HepG2 (cell line): ENCODE measurements at regions not wholly inside any gene's neighbourhood (a gene's known extent, or its start where the extent isn't known, plus 50 kb on each side); places are given as distances from the start of the nearest gene placed in this dataset.
A peak's percentile ranks its signal among the peaks of the same experiment; 100 is the strongest.

ENCODE experiments used
- ATAC-seq: fragments of 200-7000 bp; cut with Tn5 transposase; 3 replicates; pipeline ENCODE4 v1.9.1; 2020; ENCODE audit warnings: mild to moderate bottlenecking, moderate library complexity
- BruUV-seq: library from RNA; stranded (reverse); fragments of 400-500 nt; replicated peaks from 2 replicates; lab custom pipeline; 2021; lab: Mats Ljungman, UMichigan
- CTCF ChIA-PET: fragments of 300-600 bp; formaldehyde crosslinking; extraction: SDS; loops from one replicate; lab custom pipeline; 2021; ENCODE audit warnings: low total read pairs, inconsistent platforms, low intra/inter-chr PET ratio; lab: Yijun Ruan, JAX
- POLR2A ChIA-PET: fragments of 350-600 bp; sonication (Branson Sonifier 250); formaldehyde crosslinking; loops from one replicate; lab custom pipeline; 2020; ENCODE audit warnings: antibody characterized with exemption, inconsistent platforms; lab: Yijun Ruan, JAX
- DNase-seq: peaks from one replicate; pipeline ENCODE4 v3.0.0-alpha.2; 2015; ENCODE audit warnings: low spot score
- FAIRE-seq: peaks from 3 replicates; lab custom pipeline; 2011; peaks lifted over from hg19 to GRCh38; lab: Jason Lieb, UNC
- H2AFZ ChIP-seq: one replicate; pipeline ENCODE4 v1.6.1; 2011; ENCODE audit warnings: low read length, inconsistent platforms
- H3K27ac ChIP-seq: fragments of 300-600 bp; 3 replicates; pipeline ENCODE4 v1.8.0; 2011; ENCODE audit warnings: mixed run types, mild to moderate bottlenecking, mixed read lengths, low read length, inconsistent platforms; ENCODE audit not compliant: insufficient read depth; ENCODE audit errors: extremely low read length
- H3K27me3 ChIP-seq, 2 experiments: fragments of 200-600 bp in 1 of 2; 2 replicates in 1 of 2; 3 replicates in 1 of 2; pipeline versions ENCODE4 v1.6.0 to v1.8.0; 2011; ENCODE audit warnings: low read length in 2 of 2, mild to moderate bottlenecking in 2 of 2, moderate library complexity in 2 of 2, inconsistent platforms in 1 of 2; ENCODE audit not compliant: insufficient read depth in 2 of 2, control insufficient read depth in 1 of 2
- H3K36me3 ChIP-seq, 2 experiments: fragments of 200-600 bp in 1 of 2; replicated peaks in 1 of 2; 2 replicates in 1 of 2; 3 replicates in 1 of 2; pipeline versions ENCODE4 v1.5.1 to v1.8.0; 2011; ENCODE audit warnings: low read length in 2 of 2, inconsistent platforms in 1 of 2; ENCODE audit not compliant: insufficient read depth in 2 of 2, control insufficient read depth in 1 of 2
- H3K4me1 ChIP-seq: 2 replicates; pipeline ENCODE4 v1.5.1; 2012; ENCODE audit warnings: low read length, inconsistent platforms; ENCODE audit not compliant: insufficient read depth
- H3K4me2 ChIP-seq: 2 replicates; pipeline ENCODE4 v1.6.0; 2011; ENCODE audit warnings: low read depth, low read length, inconsistent platforms
- H3K4me3 ChIP-seq, 3 experiments: fragments of 200-600 bp in 1 of 3; sonication (generic), shearing (Covaris generic) in 1 of 3; replicated peaks in 1 of 3; 2 replicates each; pipeline ENCODE4 v1.5.1; 2011 to 2016; ENCODE audit warnings: low read length in 3 of 3, inconsistent platforms in 2 of 3, low read depth in 2 of 3, mild to moderate bottlenecking in 2 of 3, control low read depth in 1 of 3, mixed read lengths in 1 of 3; ENCODE audit not compliant: insufficient read depth in 1 of 3
- H3K79me2 ChIP-seq: one replicate; pipeline ENCODE4 v1.6.1; 2011; ENCODE audit warnings: low read length, inconsistent platforms; ENCODE audit not compliant: insufficient read depth
- H3K9ac ChIP-seq: 2 replicates; pipeline ENCODE4 v1.6.0; 2011; ENCODE audit warnings: mild to moderate bottlenecking, low read depth, low read length, inconsistent platforms; ENCODE audit not compliant: insufficient read depth
- H3K9me3 ChIP-seq: 2 replicates; pipeline ENCODE4 v1.5.1; 2012; ENCODE audit warnings: mild to moderate bottlenecking, low read length
- H4K20me1 ChIP-seq: 2 replicates; pipeline ENCODE4 v1.6.0; 2011; ENCODE audit warnings: inconsistent platforms, mild to moderate bottlenecking, low read length, moderate library complexity; ENCODE audit not compliant: insufficient read depth
- ATF7 ChIP-seq, 2 experiments: fragments of 450-650 bp in 1 of 2; sonication (generic) in 1 of 2; formaldehyde crosslinking in 1 of 2; IDR thresholded peaks; 2 replicates each; pipeline versions ENCODE4 v1.4.0 to v1.6.1; 2016 to 2020; ENCODE audit warnings: antibody characterized with exemption in 1 of 2, mild to moderate bottlenecking in 1 of 2, missing genetic modification reagents in 1 of 2
- CEBPB ChIP-seq: IDR thresholded peaks from 2 replicates; pipeline ENCODE4 v1.6.1; 2011; ENCODE audit warnings: low read depth, low read length, improper control_type of control experiment, borderline replicate concordance
- PITX1 ChIP-seq: sonication (generic); formaldehyde crosslinking; IDR thresholded peaks from 2 replicates; pipeline ENCODE4 v1.5.1; 2020; ENCODE audit warnings: mild to moderate bottlenecking, missing genetic modification reagents
- ZFP82 ChIP-seq: sonication (generic); formaldehyde crosslinking; IDR thresholded peaks from 2 replicates; pipeline ENCODE4 v1.5.1; 2020; ENCODE audit warnings: mild to moderate bottlenecking, missing genetic modification reagents, borderline replicate concordance
- ZNF253 ChIP-seq: sonication (generic); formaldehyde crosslinking; IDR thresholded peaks from 2 replicates; pipeline ENCODE4 v1.8.0; 2022; ENCODE audit warnings: mild to moderate bottlenecking, missing genetic modification reagents, borderline replicate concordance
- ZNF768 ChIP-seq: sonication (generic); formaldehyde crosslinking; IDR thresholded peaks from 2 replicates; pipeline ENCODE4 v1.4.0; 2020; ENCODE audit warnings: missing genetic modification reagents
- ZNF850 ChIP-seq: sonication (generic); formaldehyde crosslinking; conservative IDR thresholded peaks from 2 replicates; pipeline ENCODE4 v1.9.0; 2021; ENCODE audit warnings: mild to moderate bottlenecking, missing genetic modification reagents
- WGBS: methylation state at CpG from one replicate; pipeline ENCODE4 v1.1.6; 2017; ENCODE audit warnings: low lambda C conversion rate; 5-methylcytosine and 5-hydroxymethylcytosine counted together
- in situ Hi-C: cut with HindIII; loops from 2 replicates; pipeline ENCODE4 v1.10.0; 2017; ENCODE audit warnings: low pct_unique_long_range_greater_than_20kb; ENCODE audit not compliant: extremely low pct_ligation_motif_present
- intact Hi-C: fragments of 100-400 bp; cut with micrococcal nuclease; formaldehyde crosslinking; loops from one replicate; pipeline ENCODE4 v1.10.0; 2022; ENCODE audit not compliant: unreplicated experiment
- TF ChIP-seq, protein P1 (sequence below): conservative IDR thresholded peaks from 2 replicates; pipeline ENCODE4 v1.6.1; 2018; ENCODE audit warnings: missing genetic modification reagents
- TF ChIP-seq, protein P2 (sequence below): sonication (generic); formaldehyde crosslinking; IDR thresholded peaks from 2 replicates; pipeline ENCODE4 v1.4.0; 2020; ENCODE audit warnings: missing genetic modification reagents, borderline replicate concordance
- TF ChIP-seq, protein P3 (sequence below): sonication (generic); formaldehyde crosslinking; IDR thresholded peaks from 2 replicates; pipeline ENCODE4 v1.5.0; 2020; ENCODE audit warnings: mild to moderate bottlenecking, missing genetic modification reagents, borderline replicate concordance

DNA sequence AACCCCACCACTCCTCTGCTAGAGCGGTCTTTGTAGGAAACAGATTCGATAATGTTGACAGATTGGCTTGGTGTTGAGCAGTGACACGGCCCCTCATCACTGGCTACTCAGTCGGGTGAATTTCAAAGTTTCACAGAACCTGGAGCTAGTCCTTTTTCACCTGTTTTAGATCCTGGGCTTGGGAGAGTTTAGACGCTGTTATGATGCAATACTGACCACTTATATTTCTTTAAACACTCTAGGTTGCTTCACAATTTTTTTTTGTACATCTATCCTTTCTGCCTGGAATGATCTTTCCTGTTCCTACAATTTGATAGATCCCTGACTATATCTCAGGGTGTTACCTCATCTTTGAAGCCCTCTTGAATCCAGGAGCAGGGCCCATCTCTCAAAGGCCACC lies 97.1 kb upstream of the ATP10A start:
- intact Hi-C loops = no loop called here
- POLR2A ChIA-PET = no interaction called here
- TF ChIP-seq PITX1 (no peak), ZNF850 (CRISPR knock-in tag) (no peak), ATF7 (IDR thresholded peaks at IDR 0.05) (peak; percentile 32; the same call in 1 of the 2 replicates), ATF7 (CRISPR knock-in tag; IDR thresholded peaks at IDR 0.05) (no peak), ZFP82 (no peak), CEBPB (peak; percentile 67; the same call in 1 of the 2 replicates), ZNF768 (CRISPR knock-in tag) (no peak), ZNF253 (CRISPR knock-in tag) (no peak)
- TF ChIP-seq, protein P1, sequence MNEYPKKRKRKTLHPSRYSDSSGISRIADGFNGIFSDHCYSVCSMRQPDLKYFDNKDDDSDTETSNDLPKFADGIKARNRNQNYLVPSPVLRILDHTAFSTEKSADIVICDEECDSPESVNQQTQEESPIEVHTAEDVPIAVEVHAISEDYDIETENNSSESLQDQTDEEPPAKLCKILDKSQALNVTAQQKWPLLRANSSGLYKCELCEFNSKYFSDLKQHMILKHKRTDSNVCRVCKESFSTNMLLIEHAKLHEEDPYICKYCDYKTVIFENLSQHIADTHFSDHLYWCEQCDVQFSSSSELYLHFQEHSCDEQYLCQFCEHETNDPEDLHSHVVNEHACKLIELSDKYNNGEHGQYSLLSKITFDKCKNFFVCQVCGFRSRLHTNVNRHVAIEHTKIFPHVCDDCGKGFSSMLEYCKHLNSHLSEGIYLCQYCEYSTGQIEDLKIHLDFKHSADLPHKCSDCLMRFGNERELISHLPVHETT = no peak
- TF ChIP-seq, protein P2, sequence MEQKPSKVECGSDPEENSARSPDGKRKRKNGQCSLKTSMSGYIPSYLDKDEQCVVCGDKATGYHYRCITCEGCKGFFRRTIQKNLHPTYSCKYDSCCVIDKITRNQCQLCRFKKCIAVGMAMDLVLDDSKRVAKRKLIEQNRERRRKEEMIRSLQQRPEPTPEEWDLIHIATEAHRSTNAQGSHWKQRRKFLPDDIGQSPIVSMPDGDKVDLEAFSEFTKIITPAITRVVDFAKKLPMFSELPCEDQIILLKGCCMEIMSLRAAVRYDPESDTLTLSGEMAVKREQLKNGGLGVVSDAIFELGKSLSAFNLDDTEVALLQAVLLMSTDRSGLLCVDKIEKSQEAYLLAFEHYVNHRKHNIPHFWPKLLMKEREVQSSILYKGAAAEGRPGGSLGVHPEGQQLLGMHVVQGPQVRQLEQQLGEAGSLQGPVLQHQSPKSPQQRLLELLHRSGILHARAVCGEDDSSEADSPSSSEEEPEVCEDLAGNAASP = no peak
- TF ChIP-seq, protein P3, sequence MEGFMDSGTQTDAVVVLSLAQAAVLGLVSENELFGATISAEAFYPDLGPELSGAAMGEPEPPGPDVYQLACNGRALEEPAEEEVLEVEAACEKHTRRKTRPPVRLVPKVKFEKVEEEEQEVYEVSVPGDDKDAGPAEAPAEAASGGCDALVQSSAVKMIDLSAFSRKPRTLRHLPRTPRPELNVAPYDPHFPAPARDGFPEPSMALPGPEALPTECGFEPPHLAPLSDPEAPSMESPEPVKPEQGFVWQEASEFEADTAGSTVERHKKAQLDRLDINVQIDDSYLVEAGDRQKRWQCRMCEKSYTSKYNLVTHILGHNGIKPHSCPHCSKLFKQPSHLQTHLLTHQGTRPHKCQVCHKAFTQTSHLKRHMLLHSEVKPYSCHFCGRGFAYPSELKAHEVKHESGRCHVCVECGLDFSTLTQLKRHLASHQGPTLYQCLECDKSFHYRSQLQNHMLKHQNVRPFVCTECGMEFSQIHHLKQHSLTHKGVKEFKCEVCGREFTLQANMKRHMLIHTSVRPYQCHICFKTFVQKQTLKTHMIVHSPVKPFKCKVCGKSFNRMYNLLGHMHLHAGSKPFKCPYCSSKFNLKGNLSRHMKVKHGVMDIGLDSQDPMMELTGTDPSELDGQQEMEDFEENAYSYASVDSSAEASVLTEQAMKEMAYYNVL (CRISPR knock-in tag) = no peak
- TF ChIP-seq, all 625 proteins: peak for 2
- Histone ChIP-seq H3K4me1 (no peaks in the 10 kb centered on the region), H3K9ac (no peak overlapping the region), H3K4me3 (no peak overlapping the region), H3K9me3 (0 out of 2 replicates have a peak, but pooled peaks cover 7% of the 10 kb centered on the region), H3K4me2 (no peak overlapping the region), H4K20me1 (no peaks in the 10 kb centered on the region), H2AFZ (no peak overlapping the region), H3K27me3 (no peaks in the 10 kb centered on the region), H3K79me2 (no peaks in the 10 kb centered on the region), H3K27ac (no peak overlapping the region), H3K36me3 (no peaks in the 10 kb centered on the region)
- WGBS = 0% methylated on average over 4 of the region's 5 CpGs
- ATAC-seq = no peak
- DNase-seq = no peak
- no peak for FAIRE-seq
- in situ Hi-C loops = no loop called here
- CTCF ChIA-PET = no interaction called here
- no TSS peak for BruUV-seq
